ENCODE measurements at regions not wholly inside any gene's neighbourhood (a gene's known extent, or its start where the extent isn't known, plus 50 kb on each side); places are given as distances from the start of the nearest gene placed in this dataset.

GRCh38 chr1:186568221-186568620 is 107.3 kb upstream of the PDC start:
- TF ChIP-seq POLR2A (IDR thresholded peaks at IDR 0.05; ENCODE audit: low read depth, low read length) (no peak), MYC (IDR thresholded peaks at IDR 0.05; ENCODE audit: low read depth, low read length) (no peak), CTCF (IDR thresholded peaks at IDR 0.05; ENCODE audit: extremely low read depth in 1 of 2, insufficient read depth in 1 of 2, low read depth in 1 of 2, low read length in 2 of 2) (no peak), EZH2 (IDR thresholded peaks at IDR 0.05; ENCODE audit: borderline replicate concordance, low read depth, low read length, severe bottlenecking) (no peak)
